ENCODE measurements at regions not wholly inside any gene's neighbourhood (a gene's known extent, or its start where the extent isn't known, plus 50 kb on each side); places are given as distances from the start of the nearest gene placed in this dataset.

DNA sequence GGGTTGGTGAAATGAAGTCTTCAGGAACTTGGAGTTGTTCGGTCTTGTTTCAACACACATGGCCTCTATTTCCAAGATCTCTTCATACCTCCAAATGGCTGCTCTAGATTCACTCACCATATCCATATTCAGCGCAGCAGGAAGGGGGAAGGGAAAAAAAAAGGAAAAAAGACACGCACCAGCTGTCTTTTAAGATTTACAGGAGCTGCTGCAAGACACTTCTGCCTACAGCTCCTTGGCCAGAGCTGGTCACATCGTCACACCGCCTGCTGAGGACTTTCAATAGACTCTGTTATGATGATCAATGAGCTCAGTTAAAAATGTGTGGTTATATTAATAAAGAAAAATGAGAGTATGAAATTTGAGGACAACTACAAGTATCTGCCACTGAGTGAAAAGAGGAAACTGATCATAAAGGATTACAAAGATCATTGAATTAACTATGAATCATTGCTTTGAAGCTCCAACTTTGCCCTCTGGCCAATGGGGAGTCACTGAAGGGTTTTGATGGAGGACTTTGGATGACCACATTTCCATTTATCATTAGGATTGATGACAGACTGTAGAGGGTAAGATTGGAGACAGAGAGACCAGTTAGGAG lies 182.1 kb upstream of the HMGA2 start:
- H3K36me3 ChIP-seq (ENCODE audit: control insufficient read depth, insufficient read depth, low read length) = no peaks in the 10 kb centered on the region
- in situ Hi-C loops (cut with MboI) (no loop called here), intact Hi-C loops (cut with micrococcal nuclease) (no loop called here)
- peak overlapping the region; percentile 68; the same call in 1 of the 2 replicates for H2AFZ ChIP-seq (ENCODE audit: low read depth, low read length)
- BruUV-seq (replicated peaks) = no TSS peak
- no peak for DNase-seq (ENCODE audit: extremely low read depth in 1 of 4, low spot score in 3 of 4)
- no peak for FAIRE-seq
- TF ChIP-seq NR2C1 (IDR thresholded peaks at IDR 0.05) (no peak), NR2C1 (tag; IDR thresholded peaks at IDR 0.05) (peak; percentile 20; the same call in 1 of the 2 replicates), RBM34 (IDR thresholded peaks at IDR 0.05; ENCODE audit: borderline replicate concordance, insufficient read depth, low read length) (no peak)
- TF ChIP-seq, protein P1, sequence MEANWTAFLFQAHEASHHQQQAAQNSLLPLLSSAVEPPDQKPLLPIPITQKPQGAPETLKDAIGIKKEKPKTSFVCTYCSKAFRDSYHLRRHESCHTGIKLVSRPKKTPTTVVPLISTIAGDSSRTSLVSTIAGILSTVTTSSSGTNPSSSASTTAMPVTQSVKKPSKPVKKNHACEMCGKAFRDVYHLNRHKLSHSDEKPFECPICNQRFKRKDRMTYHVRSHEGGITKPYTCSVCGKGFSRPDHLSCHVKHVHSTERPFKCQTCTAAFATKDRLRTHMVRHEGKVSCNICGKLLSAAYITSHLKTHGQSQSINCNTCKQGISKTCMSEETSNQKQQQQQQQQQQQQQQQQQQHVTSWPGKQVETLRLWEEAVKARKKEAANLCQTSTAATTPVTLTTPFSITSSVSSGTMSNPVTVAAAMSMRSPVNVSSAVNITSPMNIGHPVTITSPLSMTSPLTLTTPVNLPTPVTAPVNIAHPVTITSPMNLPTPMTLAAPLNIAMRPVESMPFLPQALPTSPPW (CRISPR knock-in tag; IDR thresholded peaks at IDR 0.05) = 0 out of 2 replicates have a peak, but pooled peaks have one; percentile 11
- H3K9me1 ChIP-seq (ENCODE audit: control insufficient read depth, insufficient read depth, low read length) = no peaks in the 10 kb centered on the region
- H3K9ac ChIP-seq (ENCODE audit: insufficient read depth in 1 of 2, low read depth in 2 of 2, low read length in 2 of 2) = no peak overlapping the region
- WGBS (ENCODE audit: insufficient coverage, low coverage, missing lambda C conversion rate) = 22% methylated on average over 5 of the region's 5 CpGs
- H4K20me1 ChIP-seq (replicated peaks; ENCODE audit: control insufficient read depth, insufficient read depth, low read length) = no peaks in the 10 kb centered on the region
- ATAC-seq = no peak
- H3K27ac ChIP-seq (ENCODE audit: extremely low read depth, low read depth, low read length) = no peak overlapping the region
- no peaks in the 10 kb centered on the region for H3K79me2 ChIP-seq (ENCODE audit: control insufficient read depth, insufficient read depth, low read length)
- 0 out of 2 replicates have a peak overlapping the region, but pooled peaks have one; percentile 12 for H3K4me2 ChIP-seq (ENCODE audit: insufficient read depth, low read length)
- CTCF ChIA-PET (ENCODE audit: low intra/inter-chr PET ratio) = no interaction called here
- H3K27me3 ChIP-seq (ENCODE audit: control insufficient read depth in 2 of 2, insufficient read depth in 2 of 2, low read length in 2 of 2) = no peaks in the 10 kb centered on the region
- no peaks in the 10 kb centered on the region for H3K9me3 ChIP-seq (replicated peaks; ENCODE audit: control insufficient read depth, insufficient read depth, low read depth, low read length)
- H3K4me3 ChIP-seq = no peak overlapping the region
- H3K4me1 ChIP-seq (replicated peaks in 1 of 2; ENCODE audit: control insufficient read depth in 2 of 2, insufficient read depth in 2 of 2, low read length in 2 of 2) = peaks cover 0 to 5% of the 10 kb centered on the region in 2 experiments; a peak in 2 of 5 replicates
- POLR2A ChIA-PET = interaction anchor here (0.6 kb wide), 1 partner anchor 1182 kb away, joined by 3 read pairs; no protein-coding TSS in a partner anchor

DNA sequence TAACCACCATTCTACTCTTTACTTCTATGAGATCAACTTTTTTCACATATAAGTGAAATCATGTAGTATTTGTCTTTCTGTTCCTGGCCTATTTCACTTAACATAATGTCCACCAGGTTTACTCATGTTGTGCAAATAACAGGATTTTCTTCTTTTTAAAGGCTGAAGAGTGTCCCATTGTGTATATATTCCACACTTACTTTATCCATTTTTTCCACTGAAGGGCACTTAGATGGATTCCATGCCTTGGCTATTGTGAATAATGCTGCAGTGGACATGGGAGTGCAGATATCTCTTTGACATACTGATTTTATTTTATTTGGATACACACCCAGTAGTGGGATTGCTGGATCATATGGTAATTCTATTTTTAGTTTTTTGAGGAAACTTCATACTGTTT lies 181.1 kb upstream of the HMGA2 start:
- no peak for FAIRE-seq
- Histone ChIP-seq H3K9me1 (ENCODE audit: control insufficient read depth, insufficient read depth, low read length) (no peaks in the 10 kb centered on the region), H3K79me2 (ENCODE audit: control insufficient read depth, insufficient read depth, low read length) (no peaks in the 10 kb centered on the region), H3K36me3 (ENCODE audit: control insufficient read depth, insufficient read depth, low read length) (no peaks in the 10 kb centered on the region), H3K27ac (ENCODE audit: extremely low read depth, low read depth, low read length) (no peak overlapping the region), H3K4me3 (no peak overlapping the region), H3K9me3 (replicated peaks; ENCODE audit: control insufficient read depth, insufficient read depth, low read depth, low read length) (no peaks in the 10 kb centered on the region), H3K4me2 (ENCODE audit: insufficient read depth, low read length) (no peak overlapping the region), H3K27me3 (ENCODE audit: control insufficient read depth in 2 of 2, insufficient read depth in 2 of 2, low read length in 2 of 2) (no peaks in the 10 kb centered on the region), H2AFZ (ENCODE audit: low read depth, low read length) (no peak overlapping the region), H3K9ac (ENCODE audit: insufficient read depth in 1 of 2, low read depth in 2 of 2, low read length in 2 of 2) (no peak overlapping the region), H4K20me1 (replicated peaks; ENCODE audit: control insufficient read depth, insufficient read depth, low read length) (no peaks in the 10 kb centered on the region), H3K4me1 (replicated peaks in 1 of 2; ENCODE audit: control insufficient read depth in 2 of 2, insufficient read depth in 2 of 2, low read length in 2 of 2) (peaks cover 0 to 4% of the 10 kb centered on the region in 2 experiments; a peak in 2 of 5 replicates)
- BruUV-seq (replicated peaks) = no TSS peak
- no peak for DNase-seq (ENCODE audit: extremely low read depth in 1 of 4, low spot score in 3 of 4)
- CTCF ChIA-PET (ENCODE audit: low intra/inter-chr PET ratio) = no interaction called here
- POLR2A ChIA-PET = no interaction called here
- intact Hi-C loops (cut with micrococcal nuclease) (no loop called here), in situ Hi-C loops (cut with MboI) (no loop called here)
- no peak for ATAC-seq
- TF ChIP-seq BCL6 (CRISPR knock-in tag; IDR thresholded peaks at IDR 0.05) (no peak), TSC22D4 (tag; IDR thresholded peaks at IDR 0.05) (no peak), ZKSCAN8 (CRISPR knock-in tag; IDR thresholded peaks at IDR 0.05) (peak; percentile 39; the same call in 1 of the 2 replicates)
- TF ChIP-seq, protein P2, sequence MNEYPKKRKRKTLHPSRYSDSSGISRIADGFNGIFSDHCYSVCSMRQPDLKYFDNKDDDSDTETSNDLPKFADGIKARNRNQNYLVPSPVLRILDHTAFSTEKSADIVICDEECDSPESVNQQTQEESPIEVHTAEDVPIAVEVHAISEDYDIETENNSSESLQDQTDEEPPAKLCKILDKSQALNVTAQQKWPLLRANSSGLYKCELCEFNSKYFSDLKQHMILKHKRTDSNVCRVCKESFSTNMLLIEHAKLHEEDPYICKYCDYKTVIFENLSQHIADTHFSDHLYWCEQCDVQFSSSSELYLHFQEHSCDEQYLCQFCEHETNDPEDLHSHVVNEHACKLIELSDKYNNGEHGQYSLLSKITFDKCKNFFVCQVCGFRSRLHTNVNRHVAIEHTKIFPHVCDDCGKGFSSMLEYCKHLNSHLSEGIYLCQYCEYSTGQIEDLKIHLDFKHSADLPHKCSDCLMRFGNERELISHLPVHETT (CRISPR knock-in tag; conservative IDR thresholded peaks at IDR 0.05 in 1 of 2, IDR thresholded peaks at IDR 0.05 in 1 of 2) = 0 out of 4 replicates have a peak, but pooled peaks of 1 of the 2 experiments have one; percentile 69
- TF ChIP-seq, protein P3, sequence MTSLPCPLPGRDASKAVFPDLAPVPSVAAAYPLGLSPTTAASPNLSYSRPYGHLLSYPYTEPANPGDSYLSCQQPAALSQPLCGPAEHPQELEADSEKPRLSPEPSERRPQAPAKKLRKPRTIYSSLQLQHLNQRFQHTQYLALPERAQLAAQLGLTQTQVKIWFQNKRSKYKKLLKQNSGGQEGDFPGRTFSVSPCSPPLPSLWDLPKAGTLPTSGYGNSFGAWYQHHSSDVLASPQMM (CRISPR knock-in tag; IDR thresholded peaks at IDR 0.05) = no peak
